GM13976 (cell line): ENCODE measurements at regions not wholly inside any gene's neighbourhood (a gene's known extent, or its start where the extent isn't known, plus 50 kb on each side); places are given as distances from the start of the nearest gene placed in this dataset.

Experiments used
- DNase-seq: peaks from one replicate; pipeline ENCODE4 v3.0.0; 2012; ENCODE audit warnings: low spot score
- in situ Hi-C: fragments of 300-500 bp; cut with MboI; formaldehyde crosslinking; loops from one replicate; pipeline ENCODE4 v1.12.0; 2022; ENCODE audit warnings: low sequenced_read_pairs, mixed read lengths, inconsistent platforms; ENCODE audit not compliant: unreplicated experiment
- TF ChIP-seq, protein P1 (sequence below): IDR thresholded peaks from 2 replicates; pipeline ENCODE4 v1.5.1; 2012; ENCODE audit warnings: borderline replicate concordance, mild to moderate bottlenecking; ENCODE audit not compliant: insufficient read depth; ENCODE audit errors: extremely low read depth, missing control alignments, control extremely low read depth

DNA sequence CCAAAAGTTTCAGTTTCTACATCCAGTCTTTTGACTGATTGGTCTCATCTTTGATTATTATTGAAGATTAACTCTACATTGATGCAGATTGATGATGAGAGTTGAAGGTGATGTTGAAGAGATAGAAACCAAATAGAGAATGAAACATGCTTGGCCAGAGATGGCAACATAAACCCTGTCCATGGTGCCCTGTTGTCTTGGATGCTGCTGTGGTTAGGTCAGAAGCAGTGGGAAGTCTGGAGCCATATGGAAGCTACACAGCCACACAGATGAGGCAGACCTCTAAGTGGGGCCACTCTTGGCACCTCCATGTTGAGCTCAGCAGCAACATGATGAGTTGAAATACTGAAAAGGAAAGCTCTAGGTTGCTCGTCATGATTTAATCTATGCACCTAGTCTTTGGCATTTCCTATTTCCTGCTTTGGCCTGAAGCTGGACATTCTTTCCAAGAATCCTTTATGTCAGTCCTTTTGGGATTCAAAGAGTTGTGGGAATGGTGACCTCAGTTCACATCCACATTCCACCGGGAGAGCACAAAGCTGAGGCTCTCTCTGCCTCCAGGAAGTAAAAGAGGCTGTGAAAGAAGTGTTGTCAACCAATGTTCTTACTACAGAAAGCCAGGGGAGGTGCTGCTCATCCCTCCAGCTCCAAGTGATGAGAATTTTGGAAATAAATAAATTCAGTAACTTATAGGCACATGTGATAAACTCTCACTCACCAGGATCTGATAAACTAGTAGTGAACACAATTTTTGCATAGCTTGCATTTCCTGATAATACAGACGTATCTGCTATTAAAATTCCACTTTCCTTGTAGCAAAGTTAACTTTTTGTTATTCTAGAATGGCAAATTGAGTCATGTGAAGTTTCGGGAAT is 127.7 kb upstream of the MAF start:
- in situ Hi-C loops, result no loop called here
- TF ChIP-seq, protein P1, sequence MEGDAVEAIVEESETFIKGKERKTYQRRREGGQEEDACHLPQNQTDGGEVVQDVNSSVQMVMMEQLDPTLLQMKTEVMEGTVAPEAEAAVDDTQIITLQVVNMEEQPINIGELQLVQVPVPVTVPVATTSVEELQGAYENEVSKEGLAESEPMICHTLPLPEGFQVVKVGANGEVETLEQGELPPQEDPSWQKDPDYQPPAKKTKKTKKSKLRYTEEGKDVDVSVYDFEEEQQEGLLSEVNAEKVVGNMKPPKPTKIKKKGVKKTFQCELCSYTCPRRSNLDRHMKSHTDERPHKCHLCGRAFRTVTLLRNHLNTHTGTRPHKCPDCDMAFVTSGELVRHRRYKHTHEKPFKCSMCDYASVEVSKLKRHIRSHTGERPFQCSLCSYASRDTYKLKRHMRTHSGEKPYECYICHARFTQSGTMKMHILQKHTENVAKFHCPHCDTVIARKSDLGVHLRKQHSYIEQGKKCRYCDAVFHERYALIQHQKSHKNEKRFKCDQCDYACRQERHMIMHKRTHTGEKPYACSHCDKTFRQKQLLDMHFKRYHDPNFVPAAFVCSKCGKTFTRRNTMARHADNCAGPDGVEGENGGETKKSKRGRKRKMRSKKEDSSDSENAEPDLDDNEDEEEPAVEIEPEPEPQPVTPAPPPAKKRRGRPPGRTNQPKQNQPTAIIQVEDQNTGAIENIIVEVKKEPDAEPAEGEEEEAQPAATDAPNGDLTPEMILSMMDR, result no peak
- DNase-seq, result no peak

DNA sequence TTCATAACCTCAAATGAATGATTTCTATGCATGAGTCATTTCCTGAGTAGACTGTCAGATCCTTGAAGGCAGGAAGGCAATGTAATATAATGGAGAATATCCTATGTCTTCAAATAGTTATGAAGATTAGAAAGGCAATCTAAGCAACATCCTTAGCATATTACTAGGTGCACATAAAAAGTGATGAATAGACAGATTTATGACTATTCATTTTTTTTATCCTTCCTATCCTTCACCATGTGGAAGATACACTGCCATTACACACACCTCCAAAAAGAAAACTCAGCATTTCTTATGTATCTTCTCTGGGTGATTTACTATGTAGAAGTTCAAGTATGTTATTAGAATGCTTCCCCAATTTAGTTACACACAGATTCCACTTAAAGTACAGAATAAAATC is 126.4 kb upstream of the MAF start:
- in situ Hi-C loops, result no loop called here
- TF ChIP-seq, protein P1, result no peak

DNA sequence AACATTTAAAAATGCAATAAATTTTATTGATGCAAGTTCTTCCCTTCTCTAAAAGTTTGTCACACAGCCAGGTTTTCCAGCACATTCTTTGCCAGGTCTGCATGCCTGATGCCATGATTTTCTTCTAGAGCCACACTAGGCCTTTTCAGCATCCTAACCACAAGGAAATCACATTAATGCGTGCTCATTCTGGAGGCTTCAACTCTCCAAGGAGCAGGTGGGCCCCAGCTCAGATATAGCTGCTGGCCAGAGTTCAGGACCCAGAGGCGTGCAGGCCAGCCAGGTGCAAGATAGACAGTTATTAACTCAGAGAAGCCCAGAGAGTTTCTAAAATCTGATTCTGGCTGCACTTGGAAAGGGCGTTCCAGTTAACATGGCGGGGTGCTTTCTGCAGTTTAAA is 124.5 kb upstream of the MAF start:
- in situ Hi-C loops, result no loop called here
- DNase-seq, result no peak
- TF ChIP-seq, protein P1, result no peak

More for the DNA sequence above, 126.4 kb upstream of the MAF start:
- DNase-seq, result no peak

DNA sequence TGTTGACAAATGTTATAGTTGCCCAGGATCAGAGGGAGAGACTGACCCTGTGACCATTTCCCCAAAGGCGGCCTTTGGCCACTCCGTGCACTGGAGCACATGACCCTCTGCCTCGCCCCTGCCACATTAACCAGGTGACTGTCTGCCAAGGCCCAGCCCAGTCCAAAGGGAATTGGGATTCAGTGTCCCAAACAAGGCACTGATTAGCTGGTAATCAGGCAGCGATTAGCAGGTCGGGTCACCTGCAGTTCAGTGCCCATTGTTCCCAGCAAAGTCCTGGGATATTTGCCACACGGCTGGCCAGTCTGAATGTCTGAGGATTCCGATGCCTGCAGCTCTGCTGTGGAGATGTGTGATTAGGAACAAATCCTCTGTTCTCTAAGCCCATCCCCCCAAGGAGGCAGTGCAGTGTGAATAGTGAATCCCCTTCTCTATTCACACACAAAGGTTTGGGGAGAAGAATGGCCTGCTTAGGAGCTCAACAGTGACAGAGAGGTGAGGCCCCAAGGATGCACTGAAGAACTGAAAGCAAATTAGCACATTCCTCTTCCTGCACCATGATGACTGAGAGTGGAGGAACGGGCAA is 123.1 kb upstream of the MAF start:
- in situ Hi-C loops, result no loop called here
- TF ChIP-seq, protein P1, result no peak
- DNase-seq, result no peak

DNA sequence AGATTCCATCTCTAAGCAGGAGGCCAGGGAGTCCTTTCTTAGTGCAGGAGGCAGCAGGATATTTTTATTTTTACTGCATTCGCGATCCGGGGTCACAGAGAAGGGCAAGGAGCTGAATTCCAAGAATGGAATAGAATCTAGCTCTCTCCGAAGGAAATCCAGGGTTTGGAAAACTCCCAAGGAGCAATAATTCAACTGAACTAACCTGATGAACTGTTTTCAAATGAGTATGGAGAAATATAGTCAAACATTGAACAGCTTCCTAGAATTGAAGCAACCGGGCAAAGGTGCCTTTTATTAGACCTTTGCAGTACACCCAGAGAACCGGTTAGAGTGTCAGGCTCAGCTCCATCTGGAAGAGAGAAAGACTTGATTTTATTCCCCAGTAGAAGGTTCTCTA is 120.7 kb upstream of the MAF start:
- in situ Hi-C loops, result no loop called here

DNA sequence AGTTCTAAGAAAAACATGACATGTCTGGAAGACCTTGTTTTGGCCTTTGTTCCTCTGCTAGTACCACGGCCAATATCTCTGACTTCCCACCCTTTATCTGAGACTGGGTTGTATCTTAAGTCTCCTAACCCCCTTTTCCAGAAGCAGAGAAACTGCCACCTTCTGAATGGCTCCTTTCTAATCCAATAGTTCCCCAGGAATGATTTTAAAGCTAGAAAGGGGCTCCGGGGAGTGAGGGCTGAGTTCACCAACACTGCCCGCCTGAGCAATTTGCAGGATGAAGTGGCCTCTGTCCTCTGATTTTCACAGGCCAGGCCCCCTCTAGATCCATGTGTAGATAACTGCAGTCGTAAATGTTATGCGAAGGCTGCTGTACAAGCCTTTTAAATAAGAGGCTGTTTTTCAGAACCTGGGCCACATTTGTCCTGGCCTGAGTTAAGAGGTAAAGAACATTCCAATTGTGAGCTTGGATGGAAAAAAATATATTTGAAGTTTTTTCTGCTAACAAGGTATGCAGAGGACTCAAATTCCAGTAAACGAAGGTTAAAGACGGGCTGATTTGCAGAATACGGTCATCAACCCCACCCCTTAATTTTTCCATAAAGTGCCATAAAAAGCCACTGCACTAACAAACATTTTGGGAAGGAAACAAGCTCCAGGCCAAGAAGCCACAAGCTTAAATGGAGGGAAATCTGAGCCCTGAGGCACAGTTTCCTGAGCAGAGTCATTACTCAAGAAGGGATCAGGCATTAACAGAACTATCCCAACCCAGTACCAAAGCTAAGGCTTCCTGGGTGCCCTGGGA is 117.0 kb upstream of the MAF start:
- TF ChIP-seq, protein P1, result no peak
- in situ Hi-C loops, result no loop called here
- no peak for DNase-seq

More for the DNA sequence above, 120.7 kb upstream of the MAF start:
- no peak for DNase-seq
- TF ChIP-seq, protein P1, result no peak
